NCI-H1694 treated with DMSO at 0.1 percent for 48 hours (cell line): ENCODE measurements at regions not wholly inside any gene's neighbourhood (a gene's known extent, or its start where the extent isn't known, plus 50 kb on each side); places are given as distances from the start of the nearest gene placed in this dataset.
"Not testable (repeated sequence)": the region's sequence is repeated elsewhere in the genome, so short reads cannot be mapped to it uniquely, and the experiment has no call there.

Experiments used
- DNase-seq: peaks from one replicate; lab custom pipeline; 2025; lab: John Stamatoyannopoulos, UW

DNA sequence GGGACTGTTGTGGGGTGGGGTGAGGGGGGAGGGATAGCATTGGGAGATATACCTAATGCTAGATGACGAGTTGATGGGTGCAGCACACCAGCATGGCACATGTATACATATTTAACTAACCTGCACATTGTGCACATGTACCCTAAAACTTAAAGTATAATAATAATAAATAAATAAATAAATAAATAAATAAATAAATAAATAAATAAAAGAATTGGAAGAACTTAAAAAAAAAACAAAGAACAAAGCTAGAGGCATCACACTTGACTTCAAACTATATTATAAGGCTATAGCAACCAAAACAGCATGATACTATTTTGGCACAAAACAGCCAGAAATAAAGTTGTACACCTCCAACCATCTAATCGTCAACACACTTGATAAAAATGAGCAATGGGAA is 106.5 kb upstream of the NDST3 start:
- not testable (repeated sequence) for DNase-seq

DNA sequence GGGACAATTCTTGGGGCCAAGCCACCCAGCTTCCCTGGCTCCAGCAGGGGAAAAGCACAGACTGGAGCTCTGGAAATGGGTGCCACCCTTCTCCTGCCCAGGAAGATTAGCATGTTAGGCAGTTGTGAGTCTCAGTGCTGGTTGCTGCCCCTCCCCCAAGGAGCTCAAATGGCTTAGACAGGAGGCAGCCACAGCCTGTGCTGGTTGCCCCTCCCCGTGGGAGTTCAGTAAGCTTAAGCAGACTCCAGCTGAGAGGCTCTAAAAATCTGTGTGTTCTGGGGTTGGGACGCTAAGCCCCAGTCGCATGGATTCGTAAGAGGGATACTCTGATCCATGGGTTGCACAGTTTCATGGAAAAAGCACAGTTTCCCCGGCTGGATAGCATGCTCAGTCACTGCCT is 92.7 kb upstream of the NDST3 start:
- no peak for DNase-seq

DNA sequence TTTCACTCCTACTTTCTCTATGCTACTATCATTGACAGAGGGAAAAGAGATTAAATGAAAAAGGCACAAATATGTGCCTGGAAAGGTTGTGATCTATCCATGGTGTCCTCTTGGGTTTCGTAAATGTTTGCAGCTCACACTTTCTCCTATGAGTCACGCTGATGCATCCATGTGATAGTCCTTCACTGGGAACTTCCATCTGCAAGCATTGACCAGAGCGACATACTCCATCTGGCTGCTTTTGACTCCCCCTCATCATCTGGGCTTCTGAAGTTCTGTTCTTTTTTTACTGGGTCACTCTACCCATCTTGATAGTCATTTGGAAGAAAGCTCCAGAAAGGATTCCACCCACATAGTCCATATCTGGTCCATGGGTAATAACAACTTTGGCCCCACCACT is 84.7 kb upstream of the NDST3 start:
- no peak for DNase-seq

- peak; percentile 24 for DNase-seq
These were observed 76.7 kb upstream of the NDST3 start for GRCh38 chr4:117957571-117957970.

GRCh38 chr4:117965622-117966021 is 68.7 kb upstream of the NDST3 start:
- peak; percentile 47 for DNase-seq

GRCh38 chr4:117968606-117969005 is 65.7 kb upstream of the NDST3 start:
- no peak for DNase-seq

DNA sequence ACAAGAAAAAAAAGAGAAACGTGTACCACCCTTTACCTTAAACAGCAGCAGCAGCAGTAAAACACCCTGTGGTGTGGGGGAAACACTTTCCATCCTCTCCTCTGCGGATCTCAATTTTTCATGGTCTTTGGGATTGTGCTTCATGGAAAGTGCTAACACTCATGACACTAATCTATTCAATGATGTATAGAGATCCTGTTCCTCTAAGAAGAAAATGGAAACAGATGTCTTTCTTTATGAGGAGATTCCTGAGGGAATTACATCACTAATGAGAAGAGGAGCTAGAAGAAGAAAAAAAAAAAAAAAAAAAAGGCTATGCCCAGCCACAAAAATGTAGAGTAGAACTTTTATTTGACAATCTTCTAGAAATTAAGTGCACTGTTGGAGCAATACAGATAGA is 62.9 kb upstream of the NDST3 start:
- DNase-seq: no peak

- DNase-seq: no peak
These were observed 50.5 kb upstream of the NDST3 start for GRCh38 chr4:117983541-117984365.

- no peak for DNase-seq
These were observed 50.0 kb upstream of the NDST3 start for GRCh38 chr4:117984366-117984680.
